DMS53 treated with DMSO at 0.1 percent for 48 hours (cell line): ENCODE measurements at regions not wholly inside any gene's neighbourhood (a gene's known extent, or its start where the extent isn't known, plus 50 kb on each side); places are given as distances from the start of the nearest gene placed in this dataset.

Experiments
- DNase-seq: peaks from one replicate; lab custom pipeline; 2025; ENCODE audit not compliant: unreplicated experiment; lab: John Stamatoyannopoulos, UW

- DNase-seq: no peak
These were observed 356.8 kb downstream of the HDGFL1 start for GRCh38 chr6:22925920-22926789.

- DNase-seq: peak; percentile 24
These were observed 357.5 kb downstream of the HDGFL1 start for GRCh38 chr6:22926790-22927354.

- DNase-seq: no peak
These were observed 359.4 kb downstream of the HDGFL1 start for GRCh38 chr6:22928775-22929174.

- DNase-seq: peak; percentile 17
These were observed 360.1 kb downstream of the HDGFL1 start for GRCh38 chr6:22929311-22929985.

- DNase-seq: no peak
These were observed 371.4 kb downstream of the HDGFL1 start for GRCh38 chr6:22940581-22941290.

- no peak for DNase-seq
These were observed 373.0 kb downstream of the HDGFL1 start for GRCh38 chr6:22942403-22942802.

GRCh38 chr6:22943327-22943726, 374.0 kb downstream of the HDGFL1 start:
- DNase-seq: no peak

GRCh38 chr6:22949967-22950366, 380.6 kb downstream of the HDGFL1 start:
- DNase-seq: peak; percentile 63

GRCh38 chr6:22952097-22952496, 382.7 kb downstream of the HDGFL1 start:
- no peak for DNase-seq

GRCh38 chr6:22954749-22955385, 385.5 kb downstream of the HDGFL1 start:
- DNase-seq: peak; percentile 85

- DNase-seq: peak; percentile 47
These were observed 386.8 kb downstream of the HDGFL1 start for GRCh38 chr6:22956029-22956681.

- DNase-seq: no peak
These were observed 389.3 kb downstream of the HDGFL1 start for GRCh38 chr6:22958677-22959076.

- DNase-seq: no peak
These were observed 390.2 kb downstream of the HDGFL1 start for GRCh38 chr6:22959571-22959970.

- no peak for DNase-seq
These were observed 395.0 kb downstream of the HDGFL1 start for GRCh38 chr6:22964334-22964733.

GRCh38 chr6:22965889-22966288, 396.5 kb downstream of the HDGFL1 start:
- DNase-seq: no peak

GRCh38 chr6:22966691-22967422, 397.5 kb downstream of the HDGFL1 start:
- DNase-seq: no peak

- DNase-seq: no peak
These were observed 400.6 kb downstream of the HDGFL1 start for GRCh38 chr6:22970004-22970403.

GRCh38 chr6:22972771-22973170, 403.4 kb downstream of the HDGFL1 start:
- no peak for DNase-seq

- no peak for DNase-seq
These were observed 405.7 kb downstream of the HDGFL1 start for GRCh38 chr6:22975079-22975478.

GRCh38 chr6:22980446-22980845, 411.1 kb downstream of the HDGFL1 start:
- DNase-seq: no peak
